SK-N-SH (cell line): ENCODE measurements at regions not wholly inside any gene's neighbourhood (a gene's known extent, or its start where the extent isn't known, plus 50 kb on each side); places are given as distances from the start of the nearest gene placed in this dataset.

Experiments used
- CTCF ChIA-PET: fragments of 300-600, 350-600 bp; formaldehyde crosslinking; extraction: SDS; loops from one replicate; lab custom pipeline; 2021; lab: Yijun Ruan, JAX
- POLR2A ChIA-PET: fragments of 350-600 bp; sonication (Branson Sonifier 250); formaldehyde crosslinking; extraction: SDS; loops from one replicate; lab custom pipeline; 2020; ENCODE audit warnings: antibody characterized with exemption, inconsistent platforms; lab: Yijun Ruan, JAX
- DNase-seq: peaks from one replicate; pipeline ENCODE4 v3.0.0; 2012
- H2AFZ ChIP-seq: fragments of 200-600 bp; sonication (generic); 2 replicates; pipeline ENCODE4 v1.8.1; 2016; ENCODE audit warnings: antibody characterized with exemption, mild to moderate bottlenecking, low read depth
- H3F3A ChIP-seq: fragments of 200-600 bp; sonication (generic); replicated peaks from 2 replicates; pipeline ENCODE3; 2016; ENCODE audit warnings: antibody characterized with exemption, mild to moderate bottlenecking; ENCODE audit not compliant: insufficient read depth
- H3K27ac ChIP-seq, 2 experiments: fragments of 200-500 bp in 1 of 2; fragments of 200-600 bp in 1 of 2; sonication (Bioruptor generic) in 1 of 2; sonication (generic), shearing (Covaris generic) in 1 of 2; 2 replicates each; pipeline versions ENCODE4 v1.5.1 to v1.6.1; 2014 to 2016; ENCODE audit warnings: low read depth in 2 of 2, inconsistent platforms in 1 of 2, low read length in 1 of 2, mild to moderate bottlenecking in 1 of 2, mixed read lengths in 1 of 2
- H3K27me3 ChIP-seq: fragments of 200-600 bp; sonication (generic), shearing (Covaris generic); 2 replicates; pipeline ENCODE4 v1.6.1; 2016; ENCODE audit warnings: mixed run types; ENCODE audit not compliant: insufficient read depth
- H3K36me3 ChIP-seq, 2 experiments: fragments of 200-500 bp in 1 of 2; fragments of 200-600 bp in 1 of 2; sonication (Bioruptor generic) in 1 of 2; sonication (generic) in 1 of 2; replicated peaks in 1 of 2; 2 replicates each; pipeline versions ENCODE3 to v1.5.1; 2014 to 2016; ENCODE audit warnings: low read length in 1 of 2, mild to moderate bottlenecking in 1 of 2; ENCODE audit not compliant: insufficient read depth in 2 of 2, control insufficient read depth in 1 of 2
- H3K4me1 ChIP-seq, 2 experiments: fragments of 200-500 bp in 1 of 2; fragments of 200-600 bp in 1 of 2; sonication (Bioruptor generic) in 1 of 2; sonication (generic), shearing (Covaris generic) in 1 of 2; 2 replicates each; pipeline versions ENCODE4 v1.5.1 to v1.6.1; 2014 to 2016; ENCODE audit warnings: low read depth in 1 of 2, low read length in 1 of 2, mixed run types in 1 of 2; ENCODE audit not compliant: insufficient read depth in 2 of 2, control insufficient read depth in 1 of 2
- H3K4me2 ChIP-seq: fragments of 200-600 bp; sonication (generic), shearing (Covaris generic); 2 replicates; pipeline ENCODE4 v1.6.1; 2017; ENCODE audit warnings: mixed run types
- H3K4me3 ChIP-seq, 2 experiments: fragments of 200-500 bp in 1 of 2; fragments of 200-600 bp in 1 of 2; sonication (Bioruptor generic) in 1 of 2; sonication (generic), shearing (Covaris generic) in 1 of 2; 2 replicates each; pipeline versions ENCODE4 v1.5.1 to v1.8.1; 2014 to 2016; ENCODE audit warnings: low read depth in 2 of 2, inconsistent platforms in 1 of 2, low read length in 1 of 2, mild to moderate bottlenecking in 1 of 2, mixed read lengths in 1 of 2, moderate library complexity in 1 of 2
- H3K79me2 ChIP-seq: fragments of 200-600 bp; sonication (generic); 2 replicates; pipeline ENCODE4 v1.8.1; 2017; ENCODE audit warnings: mild to moderate bottlenecking; ENCODE audit not compliant: insufficient read depth
- H3K9ac ChIP-seq: fragments of 200-600 bp; sonication (generic); 2 replicates; pipeline ENCODE4 v1.6.1; 2017; ENCODE audit warnings: mixed run types
- H3K9me2 ChIP-seq: fragments of 200-600 bp; sonication (generic); 2 replicates; pipeline ENCODE4 v1.6.1; 2017; ENCODE audit warnings: mixed run types
- H3K9me3 ChIP-seq: fragments of 200-600 bp; sonication (generic); 2 replicates; pipeline ENCODE4 v1.6.1; 2017; ENCODE audit warnings: mixed run types, mild to moderate bottlenecking, moderate library complexity
- H4K20me1 ChIP-seq: fragments of 200-600 bp; sonication (generic); 2 replicates; pipeline ENCODE4 v1.6.1; 2017; ENCODE audit warnings: mild to moderate bottlenecking, mixed run types; ENCODE audit not compliant: insufficient read depth
- CHD2 ChIP-seq: fragments of 150-350 bp; IDR thresholded peaks from 2 replicates; pipeline ENCODE4 v1.6.1; 2018; ENCODE audit warnings: low read length; ENCODE audit not compliant: partially characterized antibody
- MEF2A ChIP-seq: IDR thresholded peaks from 2 replicates; pipeline ENCODE4 v1.4.0; 2012; ENCODE audit warnings: low read depth, borderline replicate concordance
- NRF1 ChIP-seq: IDR thresholded peaks from 2 replicates; pipeline ENCODE4 v1.6.1; 2012; ENCODE audit warnings: low read depth, mild to moderate bottlenecking, low read length
- REST ChIP-seq: IDR thresholded peaks from 2 replicates; pipeline ENCODE4 v1.6.1; 2012; ENCODE audit warnings: mild to moderate bottlenecking, low read depth, low read length, moderate library complexity
- TAF1 ChIP-seq: IDR thresholded peaks from 2 replicates; pipeline ENCODE4 v1.6.1; 2012; ENCODE audit warnings: low read depth, mild to moderate bottlenecking, low read length, moderate library complexity, borderline replicate concordance
- TCF12 ChIP-seq: IDR thresholded peaks from 2 replicates; pipeline ENCODE4 v1.4.0; 2012
- TEAD4 ChIP-seq: IDR thresholded peaks from 2 replicates; pipeline ENCODE4 v1.4.0; 2012; ENCODE audit warnings: mild to moderate bottlenecking, borderline replicate concordance; ENCODE audit not compliant: insufficient read depth
- ZBTB33 ChIP-seq: IDR thresholded peaks from 2 replicates; pipeline ENCODE4 v1.4.0; 2012; ENCODE audit warnings: low read depth, borderline replicate concordance
- WGBS: methylation state at CpG from one replicate; pipeline ENCODE4 v1.1.6; 2017; ENCODE audit warnings: low lambda C conversion rate; 5-methylcytosine and 5-hydroxymethylcytosine counted together
- TF ChIP-seq, protein P1 (sequence below): IDR thresholded peaks from 2 replicates; pipeline ENCODE4 v1.4.0; 2012; ENCODE audit warnings: low read depth

- TF ChIP-seq REST, result no peak
- no peak for TF ChIP-seq TEAD4
- TF ChIP-seq ZBTB33, result no peak
- TF ChIP-seq TAF1, result no peak
- TF ChIP-seq MEF2A, result no peak
These were observed 247.8 kb upstream of the HDAC4 start (continued) for GRCh38 chr2:239648607-239649006.

DNA sequence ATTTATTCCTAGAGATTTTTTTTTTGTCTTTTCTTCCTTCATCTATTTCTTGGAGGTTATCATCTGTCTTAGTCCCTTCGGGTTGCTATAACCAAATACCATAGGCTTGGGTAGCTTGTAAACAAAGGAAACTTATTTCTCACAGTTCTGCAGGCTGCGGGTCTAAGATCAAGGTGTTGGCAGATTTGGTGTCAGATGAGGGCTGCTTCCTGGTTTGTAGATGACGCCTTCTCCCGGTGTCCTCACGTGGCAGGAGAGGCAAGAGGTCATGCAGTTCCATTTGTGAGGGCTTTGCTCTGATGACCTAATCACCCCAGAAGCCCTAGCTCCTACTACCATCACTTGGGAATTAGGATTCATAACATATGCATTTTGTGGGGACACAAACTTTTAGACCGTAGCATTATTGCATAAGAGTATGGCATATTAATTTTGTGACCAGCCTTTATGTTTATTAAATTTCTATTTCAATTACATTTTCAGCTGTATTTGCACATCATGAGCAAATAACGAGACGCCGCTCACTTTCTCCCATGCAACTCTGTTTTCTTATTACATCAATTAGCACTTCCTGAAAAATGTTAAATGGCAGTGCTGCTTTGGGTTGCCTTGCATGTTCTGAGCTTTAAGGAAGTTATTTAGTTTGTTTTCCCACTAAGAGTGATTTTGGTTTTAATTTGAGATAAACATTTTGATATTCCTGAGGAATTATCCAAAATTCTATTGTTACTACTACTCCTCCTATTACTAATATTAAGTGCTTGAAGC, 246.4 kb upstream of the HDAC4 start:
- TF ChIP-seq, protein P1, sequence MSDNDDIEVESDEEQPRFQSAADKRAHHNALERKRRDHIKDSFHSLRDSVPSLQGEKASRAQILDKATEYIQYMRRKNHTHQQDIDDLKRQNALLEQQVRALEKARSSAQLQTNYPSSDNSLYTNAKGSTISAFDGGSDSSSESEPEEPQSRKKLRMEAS, result no peak
- TF ChIP-seq TCF12 (no peak), NRF1 (no peak), CHD2 (no peak)
- H3K4me2 ChIP-seq, result no peak overlapping the region
- no peaks in the 10 kb centered on the region for H3K9me3 ChIP-seq
- 34% methylated on average over 9 of the region's 9 CpGs for WGBS
- H3K27me3 ChIP-seq, result no peaks in the 10 kb centered on the region
- ChIA-PET CTCF (interaction anchor here (1.2 kb wide), 1 partner anchor 377 kb away, joined by 3 read pairs; no protein-coding TSS in a partner anchor), POLR2A (no interaction called here)
- H2AFZ ChIP-seq, result no peak overlapping the region
- no peak for DNase-seq
- no peaks in the 10 kb centered on the region for H3K79me2 ChIP-seq
- no peak overlapping the region for H3K27ac ChIP-seq
- no peak overlapping the region for H3K9ac ChIP-seq
- H4K20me1 ChIP-seq, result no peaks in the 10 kb centered on the region
- H3F3A ChIP-seq, result peaks cover 5% of the 10 kb centered on the region
- no peaks in the 10 kb centered on the region for H3K4me1 ChIP-seq
- H3K9me2 ChIP-seq, result no peaks in the 10 kb centered on the region
- no peaks in the 10 kb centered on the region for H3K36me3 ChIP-seq
- H3K4me3 ChIP-seq, result no peak overlapping the region
